HCT116 (cell line): ENCODE measurements at regions not wholly inside any gene's neighbourhood (a gene's known extent, or its start where the extent isn't known, plus 50 kb on each side); places are given as distances from the start of the nearest gene placed in this dataset.

Experiments used
- ATAC-seq: fragments of 200-7000 bp; cut with Tn5 transposase; 2 replicates; pipeline ENCODE4 v1.9.1; 2020; ENCODE audit warnings: mild to moderate bottlenecking, moderate library complexity
- BruUV-seq: library from RNA; stranded (reverse); fragments of 400-500 nt; replicated peaks from 2 replicates; lab custom pipeline; 2021; lab: Mats Ljungman, UMichigan
- CTCF ChIA-PET: fragments of 300-600 bp; sonication (Branson Sonifier 250); formaldehyde crosslinking; loops from one replicate; lab custom pipeline; 2021; ENCODE audit warnings: antibody characterized with exemption; lab: Charles Lee
- POLR2A ChIA-PET: fragments of 300-600, 350-600 bp; sonication (Branson Sonifier 250); formaldehyde crosslinking; loops from one replicate; lab custom pipeline; 2021; ENCODE audit warnings: antibody characterized with exemption; lab: Charles Lee
- RAD21 ChIA-PET, 2 experiments: fragments of 300-600 bp; sonication (Branson Sonifier 250); formaldehyde crosslinking; loops; one replicate each; lab custom pipeline; 2023; ENCODE audit warnings: low total read pairs in 2 of 2; ENCODE audit not compliant: uncharacterized antibody in 2 of 2, unreplicated experiment in 2 of 2, low non-redundant PET in 1 of 2; lab: Charles Lee
- DNase-seq: peaks from one replicate; pipeline ENCODE4 v3.0.0-alpha.2; 2010; ENCODE audit warnings: low read depth, low spot score
- H2AFZ ChIP-seq: fragments of 200-600 bp; shearing (Covaris generic), sonication (generic); 2 replicates; pipeline ENCODE4 v1.6.1; 2017; ENCODE audit warnings: low read depth, mixed run types, mixed read lengths, antibody characterized with exemption, low read length; ENCODE audit not compliant: poor library complexity, severe bottlenecking
- H3K27ac ChIP-seq: 2 replicates; pipeline ENCODE4 v1.5.1; 2012; ENCODE audit warnings: low read depth, low read length
- H3K27me3 ChIP-seq: fragments of 200-600 bp; sonication (generic); 2 replicates; pipeline ENCODE4 v1.6.1; 2016; ENCODE audit warnings: mixed run types, low read length, mixed read lengths; ENCODE audit not compliant: insufficient read depth
- H3K36me3 ChIP-seq, 2 experiments: fragments of 200-500 bp in 1 of 2; fragments of 200-600 bp in 1 of 2; sonication (Bioruptor generic) in 1 of 2; sonication (generic) in 1 of 2; 2 replicates each; pipeline versions ENCODE4 v1.5.1 to v1.6.1; 2014 to 2016; ENCODE audit warnings: low read length in 2 of 2, inconsistent platforms in 1 of 2, mixed read lengths in 1 of 2, mixed run types in 1 of 2; ENCODE audit not compliant: insufficient read depth in 2 of 2, control insufficient read depth in 1 of 2
- H3K4me1 ChIP-seq, 2 experiments: fragments of 200-600 bp in 1 of 2; sonication (generic) in 1 of 2; 2 replicates each; pipeline versions ENCODE4 v1.5.1 to v1.6.1; 2012 to 2017; ENCODE audit warnings: low read length in 2 of 2, inconsistent platforms in 1 of 2, mild to moderate bottlenecking in 1 of 2, mixed read lengths in 1 of 2, mixed run types in 1 of 2, moderate library complexity in 1 of 2; ENCODE audit not compliant: insufficient read depth in 2 of 2, control insufficient read depth in 1 of 2
- H3K4me2 ChIP-seq: fragments of 200-600 bp; sonication (generic); 2 replicates; pipeline ENCODE4 v1.6.1; 2017; ENCODE audit warnings: mixed run types, low read length, mixed read lengths
- H3K4me3 ChIP-seq, 2 experiments: fragments of 200-600 bp in 1 of 2; sonication (generic) in 1 of 2; replicated peaks in 1 of 2; 2 replicates each; pipeline ENCODE4 v1.5.1; 2011 to 2016; ENCODE audit warnings: low read length in 2 of 2, control low read depth in 1 of 2, low read depth in 1 of 2, mild to moderate bottlenecking in 1 of 2, mixed read lengths in 1 of 2, mixed run types in 1 of 2
- H3K79me2 ChIP-seq: fragments of 200-600 bp; sonication (generic); 2 replicates; pipeline ENCODE4 v1.6.1; 2017; ENCODE audit warnings: mild to moderate bottlenecking, mixed run types, low read length, moderate library complexity, mixed read lengths; ENCODE audit not compliant: insufficient read depth
- H3K9ac ChIP-seq: fragments of 200-600 bp; sonication (generic); 2 replicates; pipeline ENCODE4 v1.6.1; 2016; ENCODE audit warnings: low read length, mixed read lengths
- H3K9me2 ChIP-seq: fragments of 200-600 bp; sonication (generic), shearing (Covaris generic); 2 replicates; pipeline ENCODE4 v1.6.1; 2017; ENCODE audit warnings: mixed run types, mild to moderate bottlenecking, moderate library complexity; ENCODE audit not compliant: insufficient read depth
- H3K9me3 ChIP-seq, 2 experiments: fragments of 200-500 bp in 1 of 2; fragments of 200-600 bp in 1 of 2; sonication (Bioruptor generic) in 1 of 2; sonication (generic) in 1 of 2; 2 replicates each; pipeline ENCODE4 v1.6.1; 2014 to 2017; ENCODE audit warnings: low read length in 2 of 2, mixed read lengths in 2 of 2, inconsistent platforms in 1 of 2, low read depth in 1 of 2, mild to moderate bottlenecking in 1 of 2, mixed run types in 1 of 2, moderate library complexity in 1 of 2; ENCODE audit not compliant: control insufficient read depth in 1 of 2, insufficient read depth in 1 of 2
- H4K20me1 ChIP-seq: fragments of 200-600 bp; sonication (generic), shearing (Covaris generic); 2 replicates; pipeline ENCODE4 v1.6.1; 2017; ENCODE audit warnings: mixed run types, mild to moderate bottlenecking, moderate library complexity; ENCODE audit not compliant: insufficient read depth
- ATF3 ChIP-seq: IDR thresholded peaks from 2 replicates; pipeline ENCODE4 v1.6.1; 2012
- CEBPB ChIP-seq: IDR thresholded peaks from 2 replicates; pipeline ENCODE4 v1.6.1; 2012; ENCODE audit warnings: low read depth
- CTCF ChIP-seq, 3 experiments: fragments of 200-600 bp in 1 of 3; sonication (generic) in 1 of 3; IDR thresholded peaks in 2 of 3; conservative IDR thresholded peaks in 1 of 3; 2 replicates each; pipeline ENCODE4 v1.5.1; 2012 to 2017; ENCODE audit warnings: low read depth in 2 of 3, low read length in 2 of 3, antibody characterized with exemption in 1 of 3, borderline replicate concordance in 1 of 3, control low read depth in 1 of 3, mild to moderate bottlenecking in 1 of 3, mixed read lengths in 1 of 3, mixed run types in 1 of 3, moderate library complexity in 1 of 3; ENCODE audit not compliant: insufficient read depth in 1 of 3
- EGR1 ChIP-seq: IDR thresholded peaks from 2 replicates; pipeline ENCODE4 v1.6.1; 2012; ENCODE audit warnings: low read depth
- EZH2 ChIP-seq: fragments of 200-600 bp; sonication (generic); IDR thresholded peaks from 2 replicates; pipeline ENCODE4 v1.6.1; 2017; ENCODE audit warnings: antibody characterized with exemption, mixed run types
- JUND ChIP-seq: IDR thresholded peaks from 2 replicates; pipeline ENCODE4 v1.6.1; 2012
- POLR2AphosphoS5 ChIP-seq: IDR thresholded peaks from 2 replicates; pipeline ENCODE4 v1.6.1; 2011; ENCODE audit warnings: mild to moderate bottlenecking, low read depth, low read length, moderate library complexity
- REST ChIP-seq: IDR thresholded peaks from 2 replicates; pipeline ENCODE4 v1.6.1; 2012; ENCODE audit warnings: low read depth
- SP1 ChIP-seq: IDR thresholded peaks from 2 replicates; pipeline ENCODE4 v1.6.1; 2012; ENCODE audit warnings: low read depth
- TCF7L2 ChIP-seq: IDR thresholded peaks from 2 replicates; pipeline ENCODE4 v1.7.0; 2011; ENCODE audit warnings: borderline replicate concordance, inconsistent platforms; ENCODE audit not compliant: insufficient read depth, insufficient read length; ENCODE audit errors: extremely low read depth
- ZNF274 ChIP-seq: fragments of 200-500 bp; sonication (Bioruptor generic); IDR thresholded peaks from 2 replicates; pipeline ENCODE4 v1.6.1; 2014; ENCODE audit warnings: mild to moderate bottlenecking, low read depth, low read length, inconsistent platforms
- intact Hi-C: fragments of 100-400 bp; cut with micrococcal nuclease; formaldehyde crosslinking; loops from 2 replicates; pipeline ENCODE4 v1.10.0; 2022
- TF ChIP-seq, protein P1 (sequence below): IDR thresholded peaks from 2 replicates; pipeline ENCODE4 v1.6.1; 2011; ENCODE audit warnings: mild to moderate bottlenecking, low read length, moderate library complexity; ENCODE audit not compliant: insufficient replicate concordance; ENCODE audit errors: extremely low read depth

DNA sequence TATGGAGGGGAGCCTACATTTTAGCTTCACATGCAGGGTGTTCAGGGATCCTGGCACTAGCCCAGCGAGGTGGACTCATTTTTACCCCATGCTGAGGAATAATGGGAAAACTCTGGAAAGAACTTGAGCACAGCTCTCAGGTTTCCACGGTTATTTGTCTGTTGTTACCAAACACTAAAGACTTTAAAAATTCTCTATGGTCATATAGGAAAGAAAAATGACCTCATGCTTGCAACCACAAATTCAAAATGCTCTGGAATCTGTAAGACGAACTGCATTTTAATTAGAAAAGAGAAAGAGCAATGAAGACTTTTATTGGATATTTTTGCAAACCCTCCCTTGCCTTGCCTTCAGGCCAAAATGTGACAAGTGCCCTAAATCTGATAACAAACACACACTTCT lies 606.9 kb downstream of the EBF1 start:
- Histone ChIP-seq H3K79me2 (no peaks in the 10 kb centered on the region), H3K4me1 (no peaks in the 10 kb centered on the region), H3K27me3 (no peaks in the 10 kb centered on the region; the same call in 1 of the 2 replicates), H3K4me2 (no peak overlapping the region), H3K9ac (no peak overlapping the region), H3K36me3 (no peaks in the 10 kb centered on the region), H3K9me2 (no peaks in the 10 kb centered on the region), H3K27ac (no peak overlapping the region), H2AFZ (no peak overlapping the region), H3K9me3 (no peaks in the 10 kb centered on the region), H4K20me1 (no peaks in the 10 kb centered on the region), H3K4me3 (no peak overlapping the region)
- DNase-seq, result no peak
- intact Hi-C loops, result no loop called here
- no TSS peak for BruUV-seq
- ChIA-PET POLR2A (no interaction called here), CTCF (no interaction called here), RAD21 (no interaction called here)
- ATAC-seq, result no peak
- TF ChIP-seq CEBPB, result no peak
- TF ChIP-seq CTCF (IDR thresholded peaks at IDR 0.05 in 2 of 3, conservative IDR thresholded peaks at IDR 0.05 in 1 of 3; ENCODE audit: borderline replicate concordance in 1 of 3, insufficient read depth in 1 of 3, low read depth in 2 of 3, low read length in 2 of 3), result no peak
- no peak for TF ChIP-seq ATF3
- no peak for TF ChIP-seq EZH2
- no peak for TF ChIP-seq REST
- TF ChIP-seq, protein P1, sequence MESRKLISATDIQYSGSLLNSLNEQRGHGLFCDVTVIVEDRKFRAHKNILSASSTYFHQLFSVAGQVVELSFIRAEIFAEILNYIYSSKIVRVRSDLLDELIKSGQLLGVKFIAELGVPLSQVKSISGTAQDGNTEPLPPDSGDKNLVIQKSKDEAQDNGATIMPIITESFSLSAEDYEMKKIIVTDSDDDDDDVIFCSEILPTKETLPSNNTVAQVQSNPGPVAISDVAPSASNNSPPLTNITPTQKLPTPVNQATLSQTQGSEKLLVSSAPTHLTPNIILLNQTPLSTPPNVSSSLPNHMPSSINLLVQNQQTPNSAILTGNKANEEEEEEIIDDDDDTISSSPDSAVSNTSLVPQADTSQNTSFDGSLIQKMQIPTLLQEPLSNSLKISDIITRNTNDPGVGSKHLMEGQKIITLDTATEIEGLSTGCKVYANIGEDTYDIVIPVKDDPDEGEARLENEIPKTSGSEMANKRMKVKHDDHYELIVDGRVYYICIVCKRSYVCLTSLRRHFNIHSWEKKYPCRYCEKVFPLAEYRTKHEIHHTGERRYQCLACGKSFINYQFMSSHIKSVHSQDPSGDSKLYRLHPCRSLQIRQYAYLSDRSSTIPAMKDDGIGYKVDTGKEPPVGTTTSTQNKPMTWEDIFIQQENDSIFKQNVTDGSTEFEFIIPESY, result no peak
- TF ChIP-seq TCF7L2, result no peak
- no peak for TF ChIP-seq EGR1
- TF ChIP-seq JUND, result no peak
- TF ChIP-seq SP1, result no peak
- TF ChIP-seq ZNF274, result no peak
- no peak for TF ChIP-seq POLR2AphosphoS5
